ENCODE measurements at regions not wholly inside any gene's neighbourhood (a gene's known extent, or its start where the extent isn't known, plus 50 kb on each side); places are given as distances from the start of the nearest gene placed in this dataset.

GRCh38 chr12:58358369-58358768 lies 417.0 kb downstream of the ATP23 start:
- DNase-seq (ENCODE audit: low read depth, low spot score), result no peak

DNA sequence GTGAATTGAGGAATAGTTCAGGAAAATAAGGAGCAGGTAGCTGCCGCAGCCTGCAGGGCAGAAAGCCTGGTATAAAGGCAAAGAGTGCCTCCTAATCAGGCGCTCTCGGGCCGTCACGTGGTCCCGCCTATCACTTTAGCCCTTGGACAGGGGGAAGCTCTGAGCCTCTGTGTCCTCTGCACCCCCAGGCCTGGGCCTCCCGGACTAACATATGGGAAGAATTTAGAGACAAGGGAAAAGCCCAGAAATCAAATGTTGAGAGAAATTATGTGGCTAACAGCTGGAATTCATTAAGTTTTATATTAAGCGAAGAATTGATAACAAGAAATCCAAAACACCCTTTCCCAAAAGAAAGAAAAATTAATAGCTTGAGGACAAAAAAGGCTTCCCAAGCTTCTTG lies 417.7 kb downstream of the ATP23 start:
- no peak for DNase-seq (ENCODE audit: low read depth, low spot score)

DNA sequence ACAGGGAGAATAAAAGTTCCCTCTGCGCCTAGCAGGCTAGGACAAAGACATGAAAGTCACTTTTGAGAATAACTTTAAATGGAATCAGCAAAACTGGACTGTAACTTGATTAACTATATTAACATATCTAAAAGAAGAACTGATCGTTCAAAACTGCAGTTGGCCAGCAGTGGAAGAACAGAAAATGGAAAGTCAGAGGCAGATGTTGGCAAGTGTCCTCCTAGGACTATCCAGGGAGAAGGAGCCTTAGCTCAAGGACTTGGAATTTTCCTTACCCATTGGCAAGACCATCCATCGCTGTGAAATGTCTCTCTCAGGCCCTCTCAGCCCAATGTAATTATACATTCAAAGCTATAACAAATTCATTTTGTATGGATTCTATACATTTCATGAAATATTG lies 419.7 kb downstream of the ATP23 start:
- DNase-seq (ENCODE audit: low read depth, low spot score), result no peak

GRCh38 chr12:58363971-58364370 lies 422.6 kb downstream of the ATP23 start:
- DNase-seq (ENCODE audit: low read depth, low spot score), result no peak

DNA sequence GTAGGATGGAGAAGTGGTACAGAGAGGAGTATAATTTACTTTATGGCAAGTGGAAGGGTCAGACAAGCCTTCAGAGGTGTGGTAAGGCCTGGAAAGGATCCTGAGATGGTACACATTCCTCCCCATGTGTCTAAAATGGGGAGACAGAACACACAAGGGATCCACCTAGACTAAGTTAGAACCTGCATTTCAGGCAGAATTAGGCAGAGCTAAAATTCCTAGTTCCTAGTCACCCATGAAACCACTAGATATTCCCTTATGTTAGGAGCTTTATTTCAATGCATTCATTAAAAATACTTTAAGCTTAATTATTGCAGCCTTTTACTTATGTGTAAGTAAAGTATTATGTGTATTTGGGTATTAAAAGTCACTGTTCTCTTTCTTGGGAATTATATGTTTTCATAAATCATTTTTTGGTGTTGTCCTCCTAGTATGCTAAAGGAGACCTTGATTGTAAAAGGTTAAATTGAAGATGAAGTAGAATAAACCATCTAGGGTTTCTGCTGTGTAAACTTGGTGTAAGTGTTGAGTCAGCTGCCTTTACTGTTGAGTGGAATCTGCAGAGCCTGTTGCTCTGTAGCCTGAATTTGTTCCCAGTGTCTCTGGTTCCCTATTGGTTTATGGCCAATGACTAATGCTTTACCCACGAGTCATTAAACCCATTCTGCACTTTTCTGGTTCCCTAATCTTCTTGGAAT lies 423.2 kb downstream of the ATP23 start:
- DNase-seq (ENCODE audit: low read depth, low spot score), result no peak

GRCh38 chr12:58365087-58365390 lies 423.7 kb downstream of the ATP23 start:
- DNase-seq (ENCODE audit: low read depth, low spot score), result no peak

GRCh38 chr12:58367041-58367440 lies 425.7 kb downstream of the ATP23 start:
- no peak for DNase-seq (ENCODE audit: low read depth, low spot score)

DNA sequence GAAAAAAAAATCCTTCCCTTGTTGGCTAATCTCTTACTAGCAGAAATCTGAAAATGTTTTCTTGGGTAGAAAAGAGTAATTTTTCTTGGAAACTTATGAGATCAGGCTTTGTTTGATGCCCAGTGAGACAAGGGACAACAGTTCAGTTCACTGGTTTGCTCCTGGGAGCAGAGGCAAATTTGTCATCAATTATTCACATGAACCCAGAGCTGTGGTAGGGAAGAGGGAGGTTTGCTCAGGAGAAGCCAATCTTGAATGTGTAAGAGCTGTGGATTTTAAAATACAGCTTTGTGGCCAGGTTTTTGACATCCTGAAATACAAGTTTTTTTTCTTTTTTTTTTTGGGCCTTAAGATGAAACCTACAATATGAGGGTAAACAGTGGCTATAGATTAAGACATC lies 426.6 kb downstream of the ATP23 start:
- DNase-seq (ENCODE audit: low read depth, low spot score), result no peak

DNA sequence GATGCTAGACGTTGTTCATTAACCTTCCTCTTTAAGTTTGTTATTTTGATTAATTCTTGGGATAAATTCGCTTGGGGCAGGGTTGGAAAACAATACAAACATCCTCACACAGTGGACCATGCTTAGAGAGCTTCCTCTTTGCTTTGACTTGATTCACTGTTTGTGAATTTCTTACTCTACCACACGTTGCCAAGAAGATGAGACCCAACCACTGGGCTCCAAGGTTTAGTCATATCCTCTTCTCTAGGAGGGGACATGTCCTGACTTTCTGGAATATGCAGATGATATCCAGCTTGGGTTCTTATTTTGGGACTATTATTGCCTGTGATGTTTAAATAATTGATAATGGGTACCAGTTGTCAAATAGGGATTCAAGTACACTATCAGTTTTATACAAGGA lies 428.2 kb downstream of the ATP23 start:
- DNase-seq (ENCODE audit: low read depth, low spot score), result no peak

- no peak for DNase-seq (ENCODE audit: low read depth, low spot score)
These were observed 430.9 kb downstream of the ATP23 start for GRCh38 chr12:58372298-58372697.

- DNase-seq (ENCODE audit: low read depth, low spot score), result no peak
These were observed 436.7 kb downstream of the ATP23 start for GRCh38 chr12:58378028-58378427.

DNA sequence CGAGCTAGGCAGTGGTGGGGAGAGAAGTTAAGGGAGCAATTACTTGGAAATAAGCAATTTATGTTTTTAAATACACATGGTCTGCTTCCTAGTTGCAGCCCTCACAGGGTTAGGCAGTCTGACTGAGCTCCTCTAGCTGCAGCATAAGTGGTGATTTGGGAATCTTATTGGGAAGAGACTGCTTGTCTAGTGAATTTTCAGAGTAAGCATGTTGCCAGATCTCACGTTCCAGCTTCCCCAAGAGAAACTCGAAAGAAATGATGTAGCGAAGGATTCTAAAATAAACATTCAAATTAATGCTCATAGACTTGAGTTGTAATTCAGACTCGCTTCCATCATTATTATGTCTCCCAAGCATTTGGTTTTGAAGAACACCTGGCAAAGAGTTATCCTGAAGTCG lies 440.2 kb downstream of the ATP23 start:
- DNase-seq (ENCODE audit: low read depth, low spot score), result no peak

DNA sequence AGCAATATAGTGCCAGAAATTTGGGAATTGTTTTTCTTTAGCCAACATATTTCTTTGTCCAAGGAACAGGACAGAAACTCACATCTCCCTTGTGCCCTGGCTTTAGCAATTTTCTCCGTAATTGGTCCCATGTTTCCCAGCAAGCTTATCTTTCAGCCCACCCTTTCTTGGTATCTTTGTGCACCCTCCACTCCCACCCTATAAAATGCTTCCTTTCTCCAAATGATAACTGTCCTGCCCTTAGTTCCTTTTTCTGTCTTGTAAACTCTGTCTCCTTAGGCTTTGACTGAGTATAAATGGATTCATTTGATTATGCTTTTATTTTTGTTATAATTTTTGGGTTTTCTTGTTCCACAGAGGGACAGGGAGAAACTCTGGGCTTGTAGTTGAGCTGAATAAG lies 442.8 kb downstream of the ATP23 start:
- no peak for DNase-seq (ENCODE audit: low read depth, low spot score)

- no peak for DNase-seq (ENCODE audit: low read depth, low spot score)
These were observed 444.8 kb downstream of the ATP23 start for GRCh38 chr12:58386136-58386535.

GRCh38 chr12:58387199-58387598 lies 445.8 kb downstream of the ATP23 start:
- no peak for DNase-seq (ENCODE audit: low read depth, low spot score)

DNA sequence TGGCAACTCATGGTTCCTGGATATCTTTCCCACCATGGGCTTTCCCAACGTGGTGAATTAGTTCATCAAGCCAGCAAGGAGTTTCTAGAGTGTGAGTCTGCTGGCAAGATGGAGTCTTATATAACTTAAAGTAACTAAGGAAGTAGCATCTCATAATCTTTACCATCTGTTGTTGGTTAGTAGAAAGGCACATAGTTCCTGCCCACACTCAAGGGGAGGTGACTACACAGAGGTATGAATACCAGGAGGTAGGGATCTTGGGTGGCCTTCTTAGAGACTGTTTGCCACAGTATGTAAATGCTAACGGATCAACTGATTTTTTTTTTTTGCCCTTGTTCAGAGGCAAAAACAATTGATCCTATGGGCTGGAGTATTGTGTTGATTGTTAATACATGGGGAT lies 446.9 kb downstream of the ATP23 start:
- no peak for DNase-seq (ENCODE audit: low read depth, low spot score)

DNA sequence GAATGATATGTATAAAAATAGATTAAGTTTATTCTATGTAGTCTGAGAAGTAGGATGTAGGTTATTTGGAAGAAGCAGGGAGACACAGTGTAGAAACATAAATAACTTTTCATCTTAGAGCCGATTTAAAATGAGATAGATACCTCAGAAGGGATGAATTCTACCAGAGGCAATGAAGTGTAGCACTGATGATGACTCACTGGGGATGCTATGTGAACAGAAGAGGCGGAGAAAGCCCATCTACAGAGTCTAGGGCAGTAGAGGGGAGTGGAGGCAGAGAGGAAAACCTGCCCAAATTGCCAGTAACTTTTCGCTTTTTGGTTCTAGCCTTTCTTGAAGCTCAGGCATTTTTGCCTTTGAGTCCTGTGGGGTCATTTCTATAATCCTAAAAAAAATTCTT lies 451.8 kb downstream of the ATP23 start:
- DNase-seq (ENCODE audit: low read depth, low spot score), result no peak

DNA sequence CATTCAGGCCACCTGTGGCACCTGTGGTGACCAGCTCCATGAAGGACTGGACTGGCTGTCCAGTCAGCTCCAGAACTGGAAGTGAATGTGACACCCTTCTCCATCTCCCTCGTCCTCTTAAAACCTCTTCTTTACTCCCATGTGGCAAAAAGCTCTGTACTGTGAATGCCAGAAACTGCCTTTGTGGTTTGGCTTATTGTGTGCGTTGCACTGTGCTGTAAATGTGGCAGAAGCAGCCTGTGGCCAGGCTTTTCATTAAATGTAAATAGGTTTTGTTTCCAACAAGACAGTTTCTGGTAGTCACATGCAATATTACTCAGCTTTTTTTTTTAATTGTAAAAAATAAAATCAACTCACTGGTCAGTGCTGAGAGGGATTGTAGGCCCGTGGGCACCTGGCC lies 453.7 kb downstream of the ATP23 start:
- DNase-seq (ENCODE audit: low read depth, low spot score), result no peak

- no peak for DNase-seq (ENCODE audit: low read depth, low spot score)
These were observed 454.1 kb downstream of the ATP23 start for GRCh38 chr12:58395470-58395869.

DNA sequence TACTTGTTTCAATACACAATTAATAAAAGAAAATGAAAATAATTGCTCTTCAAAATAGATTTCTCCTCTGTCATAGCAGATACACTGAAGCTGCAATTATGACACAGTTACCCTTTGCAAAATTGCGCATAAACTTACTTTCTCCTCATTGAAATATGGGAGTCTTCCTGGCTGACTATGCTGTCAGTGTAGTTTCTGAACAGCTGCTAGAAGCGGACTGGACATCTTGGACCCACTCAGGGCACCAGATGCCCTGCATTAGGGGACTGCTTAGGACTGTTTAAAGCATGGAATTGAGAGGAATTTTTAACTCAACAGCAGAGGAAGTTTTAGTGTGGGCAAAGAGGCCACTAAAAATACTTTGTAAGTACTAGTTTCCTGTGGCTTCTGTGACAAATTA lies 454.9 kb downstream of the ATP23 start:
- DNase-seq (ENCODE audit: low read depth, low spot score), result no peak

- DNase-seq (ENCODE audit: low read depth, low spot score), result no peak
These were observed 464.0 kb downstream of the ATP23 start for GRCh38 chr12:58405363-58405762.

DNA sequence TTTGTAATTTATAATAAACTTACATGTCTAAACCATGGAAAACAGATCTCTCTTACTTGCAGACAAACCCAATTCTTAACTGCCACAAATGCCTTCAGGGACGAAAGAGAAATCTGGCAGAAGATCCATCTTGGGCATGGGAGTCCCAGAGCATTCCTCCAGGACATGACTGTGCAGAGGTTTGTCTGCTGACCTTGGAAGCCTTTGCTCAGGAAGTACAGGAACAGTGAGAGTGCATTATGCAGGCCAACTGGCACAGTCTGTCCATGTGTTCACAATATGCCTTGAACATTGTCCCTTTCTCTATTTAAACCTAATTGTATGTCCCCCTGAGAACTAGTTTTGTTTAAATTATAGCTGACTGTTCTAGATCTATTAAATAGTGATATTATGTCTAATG lies 467.1 kb downstream of the ATP23 start:
- DNase-seq (ENCODE audit: low read depth, low spot score), result peak; percentile 10

- DNase-seq (ENCODE audit: low read depth, low spot score), result no peak
These were observed 471.2 kb downstream of the ATP23 start for GRCh38 chr12:58412461-58413060.

GRCh38 chr12:58413794-58414193 lies 472.4 kb downstream of the ATP23 start:
- DNase-seq (ENCODE audit: low read depth, low spot score), result peak; percentile 49
